Stimulated activated CD8-positive, alpha-beta memory T cell treated with anti-CD3 and anti-CD28 coated beads, Interleukin-7, amount 100 ng/mL, for 1 hour (primary cell): ENCODE measurements at regions not wholly inside any gene's neighbourhood (a gene's known extent, or its start where the extent isn't known, plus 50 kb on each side); places are given as distances from the start of the nearest gene placed in this dataset.

Experiments
- DNase-seq, 2 donors: peaks; one replicate each; pipeline ENCODE4 v3.0.0-alpha.2; 2020; ENCODE audit warnings: low read depth in 2 of 2

GRCh38 chr10:10774416-10774815 lies 243.3 kb upstream of the CELF2 start:
- DNase-seq: no peak

DNA sequence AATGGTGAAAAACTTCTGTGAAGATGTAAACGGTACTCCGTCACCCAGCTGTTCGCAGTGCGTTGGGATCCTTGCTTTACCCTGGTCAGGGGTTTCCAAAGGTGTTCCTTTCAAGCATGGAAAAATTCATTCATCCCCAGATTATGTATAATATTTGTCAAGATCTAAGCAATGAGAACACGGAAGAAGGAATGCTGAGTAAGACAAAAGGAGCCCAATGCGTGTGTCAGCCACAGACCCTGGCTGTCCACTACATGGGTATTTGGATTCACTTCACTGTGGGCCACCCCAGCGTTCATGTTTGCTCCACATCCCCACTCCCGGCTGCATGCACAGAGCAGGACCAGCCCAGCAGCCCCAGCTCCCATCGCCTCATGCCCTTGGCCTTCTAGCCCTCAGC lies 241.3 kb upstream of the CELF2 start:
- DNase-seq: no peak

DNA sequence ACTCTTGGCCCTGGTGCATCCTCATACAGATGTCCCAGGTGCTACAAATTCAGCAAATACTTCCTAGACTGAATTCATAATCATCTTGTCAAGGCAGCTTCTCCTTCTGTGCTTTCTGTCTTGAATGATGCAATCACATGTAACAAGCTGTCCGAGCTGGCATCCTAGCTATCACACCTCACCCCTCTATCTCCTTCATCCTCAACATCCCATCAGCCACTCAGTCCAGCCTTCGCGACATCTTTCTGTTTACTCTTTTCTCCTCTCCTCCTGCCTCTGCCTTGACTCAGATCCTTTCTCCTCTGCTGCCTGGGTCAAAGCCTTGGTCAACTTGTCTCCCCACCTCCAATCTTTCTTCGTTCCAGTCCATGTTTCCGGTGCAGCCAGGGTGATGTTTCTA lies 240.4 kb upstream of the CELF2 start:
- DNase-seq: no peak

GRCh38 chr10:10777723-10778122 lies 239.9 kb upstream of the CELF2 start:
- no peak for DNase-seq

GRCh38 chr10:10778959-10779358 lies 238.7 kb upstream of the CELF2 start:
- no peak for DNase-seq

- DNase-seq: no peak
Measured at GRCh38 chr10:10779511-10779910, 238.2 kb upstream of the CELF2 start.

DNA sequence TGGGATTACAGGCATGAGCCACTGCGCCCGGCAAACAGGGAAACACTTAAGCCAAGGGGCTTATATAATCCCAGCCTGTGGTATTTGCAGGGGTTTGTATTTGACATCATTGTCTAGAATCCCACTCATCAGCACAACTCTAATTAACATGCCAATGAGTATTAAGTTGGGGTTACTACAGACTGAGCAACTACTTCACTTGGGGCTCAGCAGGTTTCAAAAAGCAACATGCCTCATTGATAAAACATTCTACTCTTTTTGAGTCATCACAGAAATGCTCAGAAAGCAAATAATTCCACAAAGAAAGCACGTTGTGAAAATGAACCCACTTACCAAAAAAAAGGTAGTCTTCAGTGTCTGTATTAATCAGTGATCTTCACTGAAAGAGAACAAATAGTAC lies 236.9 kb upstream of the CELF2 start:
- no peak for DNase-seq

DNA sequence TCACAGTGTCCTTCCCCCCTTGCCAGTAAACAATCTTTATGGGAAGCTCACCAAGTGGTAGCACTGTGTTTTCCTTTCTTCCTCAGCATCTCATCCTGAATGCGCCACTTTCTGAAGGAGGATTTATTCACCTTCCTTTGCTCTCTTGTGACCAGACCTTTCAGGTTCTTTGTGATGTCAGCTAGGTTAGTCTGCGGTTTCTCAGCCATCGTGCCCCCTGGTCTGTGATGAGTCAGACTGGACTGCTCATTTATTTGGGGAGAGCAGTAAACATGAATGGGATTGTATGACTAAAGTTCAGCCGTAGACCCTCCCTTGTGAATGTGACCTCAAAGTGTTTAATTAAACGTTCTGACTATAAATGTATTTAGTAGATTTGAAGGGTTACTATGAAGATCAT lies 235.1 kb upstream of the CELF2 start:
- DNase-seq: no peak

DNA sequence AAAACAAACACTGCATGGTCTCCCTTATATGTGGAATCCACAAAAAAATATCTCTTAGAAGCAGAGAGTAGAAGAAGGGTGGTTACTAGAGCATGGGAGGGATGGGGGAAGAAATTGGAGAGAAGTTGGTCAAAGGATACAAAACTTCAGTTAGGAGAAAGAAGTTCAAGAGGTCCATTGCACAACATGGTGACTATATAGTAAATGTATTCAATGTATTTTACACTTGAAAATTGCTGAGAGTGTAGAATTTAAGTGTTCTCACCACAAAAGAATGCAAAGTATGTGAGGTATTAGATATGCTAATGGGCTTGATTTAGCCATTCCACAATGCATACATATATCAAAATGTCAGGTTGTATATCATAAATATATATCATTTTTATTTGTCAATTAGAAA lies 232.0 kb upstream of the CELF2 start:
- no peak for DNase-seq

DNA sequence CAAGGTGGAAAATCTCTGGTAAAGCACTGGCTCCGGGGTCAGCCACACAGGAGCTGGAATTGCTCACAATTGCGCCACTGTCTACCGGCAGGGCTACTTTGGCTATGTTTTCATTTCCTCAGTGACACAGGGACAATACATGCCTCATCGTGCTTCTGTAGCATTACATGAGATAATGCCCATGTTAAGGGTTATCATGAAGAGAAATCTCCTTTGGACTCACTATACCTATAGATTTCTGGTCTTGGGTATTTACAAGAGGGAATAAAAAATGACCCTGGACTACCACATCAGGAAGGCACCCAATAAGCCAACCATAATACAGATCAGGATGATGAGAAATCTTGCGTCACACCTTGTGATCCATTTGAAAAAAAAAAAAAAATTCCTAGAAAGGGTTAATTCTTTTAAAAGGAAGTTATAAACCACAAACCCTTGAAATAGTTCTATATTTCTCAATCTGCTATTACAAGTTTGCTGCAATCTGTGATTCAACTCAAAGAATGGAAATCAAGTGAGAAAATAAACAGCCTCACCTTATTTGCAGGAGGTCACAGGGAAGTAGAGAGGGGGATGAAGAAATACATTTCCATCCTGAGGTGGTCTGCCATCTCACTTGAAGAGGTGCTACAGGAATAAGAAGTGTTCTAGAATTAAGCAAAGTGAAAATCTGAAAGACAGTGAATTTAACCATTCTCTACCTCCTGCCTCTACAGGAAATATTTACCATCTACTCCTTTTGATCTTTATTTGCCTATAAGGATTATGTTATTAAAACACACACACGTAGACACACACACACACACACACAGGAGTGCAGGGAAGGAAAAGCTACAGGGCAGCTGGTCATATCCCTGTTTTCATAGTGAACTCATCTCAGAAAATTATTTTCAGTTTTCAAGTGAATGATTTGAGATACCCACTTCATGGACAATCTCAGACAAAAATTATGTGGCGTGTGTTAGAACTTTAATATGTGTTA lies 231.3 kb upstream of the CELF2 start:
- DNase-seq: no peak

DNA sequence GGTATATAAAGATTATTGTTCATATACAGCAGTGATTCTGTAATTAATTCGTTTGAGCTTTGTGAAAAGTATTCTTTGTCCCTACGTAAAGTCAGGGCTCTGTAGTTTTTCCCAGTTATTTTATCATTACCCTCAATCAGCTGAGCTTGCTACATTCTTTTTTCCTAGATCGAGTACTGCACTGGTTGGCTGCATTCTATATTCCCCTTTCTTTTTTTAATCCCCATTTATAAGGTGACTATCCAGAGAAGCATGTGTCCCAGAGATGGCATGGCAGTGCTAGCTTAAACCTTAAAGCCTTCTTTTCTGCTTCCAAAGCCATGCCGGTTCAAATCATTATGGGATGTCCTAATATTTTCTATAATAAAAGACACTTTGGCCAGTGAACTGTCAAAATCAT lies 230.1 kb upstream of the CELF2 start:
- DNase-seq: no peak

- no peak for DNase-seq
Measured at GRCh38 chr10:10788761-10789160, 228.9 kb upstream of the CELF2 start.

GRCh38 chr10:10791869-10792268 lies 225.8 kb upstream of the CELF2 start:
- DNase-seq: no peak

GRCh38 chr10:10792681-10793080 lies 225.0 kb upstream of the CELF2 start:
- no peak for DNase-seq

- DNase-seq: no peak
Measured at GRCh38 chr10:10794046-10794445, 223.6 kb upstream of the CELF2 start.

DNA sequence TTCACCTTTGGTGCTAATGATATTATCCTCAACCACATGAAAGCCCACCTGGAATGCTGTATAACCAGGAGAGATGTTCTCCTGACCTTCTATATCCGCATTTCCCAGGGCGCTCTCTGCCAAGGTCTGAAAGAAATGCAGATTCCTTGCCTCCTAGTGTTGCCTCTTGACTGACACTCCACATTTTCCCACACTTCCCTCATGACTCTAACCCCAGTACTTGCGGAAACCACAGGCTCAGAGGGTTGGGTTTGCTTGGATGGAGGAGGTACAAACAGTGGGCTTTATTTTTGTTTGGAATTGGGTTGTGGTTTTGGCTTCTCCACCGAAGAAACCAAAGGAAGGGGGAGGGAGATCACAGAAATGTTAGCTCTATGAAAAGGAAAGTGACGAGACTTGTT lies 222.9 kb upstream of the CELF2 start:
- DNase-seq: no peak

DNA sequence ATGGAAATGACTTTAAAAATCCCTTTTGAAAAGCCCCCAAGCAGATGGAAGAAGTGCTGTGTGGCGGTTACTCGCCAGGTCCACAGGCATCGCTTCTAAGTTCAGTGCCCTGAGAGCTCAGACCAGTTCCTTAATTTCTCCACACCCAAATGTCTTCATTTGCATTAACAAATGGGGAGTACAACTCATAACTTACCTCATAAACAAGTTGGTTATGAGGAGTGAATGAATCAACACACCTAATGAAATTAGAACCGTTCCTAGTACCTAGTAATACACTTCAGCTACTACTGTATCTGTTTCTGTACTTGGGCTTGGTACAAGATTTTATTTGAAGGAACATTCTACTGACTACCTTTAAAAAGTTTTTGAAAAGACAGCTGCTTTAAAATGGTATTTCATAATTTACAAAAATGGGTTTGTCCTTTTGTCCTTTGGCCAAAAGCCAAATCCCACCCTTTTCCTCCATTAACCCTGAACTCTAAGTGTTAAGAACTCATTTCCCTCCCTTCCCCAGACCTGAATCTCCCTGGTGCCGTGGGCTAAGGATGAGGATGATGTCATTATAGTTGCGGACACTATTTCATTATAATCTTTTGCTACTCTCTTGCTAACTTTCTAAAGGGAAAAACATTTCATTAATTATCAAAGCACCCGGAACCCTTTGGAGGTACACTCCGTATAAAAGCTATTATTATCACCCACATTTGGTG lies 221.5 kb upstream of the CELF2 start:
- no peak for DNase-seq

GRCh38 chr10:10796774-10797415 lies 220.8 kb upstream of the CELF2 start:
- DNase-seq: no peak

DNA sequence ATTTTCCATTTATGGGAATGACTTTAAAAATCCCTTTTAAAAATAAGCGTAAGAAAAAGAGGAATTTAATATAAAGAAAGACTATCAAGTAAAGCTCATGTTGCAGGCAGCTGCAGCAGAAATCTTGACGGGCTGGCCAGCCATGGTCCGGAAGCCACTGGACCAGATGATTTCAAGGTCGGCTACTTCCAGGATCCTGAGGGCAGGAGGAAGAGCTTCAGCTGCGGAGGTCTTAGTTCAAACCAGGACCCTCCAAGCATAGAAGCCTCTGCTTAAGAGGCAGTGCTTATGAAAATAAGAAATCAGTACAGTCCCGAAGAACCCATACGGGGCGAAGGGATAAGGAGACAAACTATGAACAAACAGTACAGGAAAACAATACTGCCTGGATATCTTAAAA lies 220.2 kb upstream of the CELF2 start:
- no peak for DNase-seq

- no peak for DNase-seq
Measured at GRCh38 chr10:10798102-10798863, 219.4 kb upstream of the CELF2 start.

DNA sequence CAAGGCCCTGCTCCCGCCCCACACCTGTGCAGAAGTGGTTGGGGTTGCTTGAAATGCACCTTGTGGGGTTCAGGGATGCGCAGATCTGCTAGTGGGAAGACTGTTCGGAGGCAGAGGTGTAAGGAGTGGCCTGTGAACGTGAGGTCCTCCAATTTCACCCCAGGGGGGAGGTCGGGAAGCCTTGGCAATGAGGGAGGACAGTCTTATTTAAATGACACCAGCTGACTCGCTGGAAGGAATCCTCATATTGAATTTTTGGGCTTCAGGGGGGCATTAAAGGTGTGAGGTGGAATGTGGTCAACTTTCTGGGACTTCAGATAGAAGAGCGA lies 218.8 kb upstream of the CELF2 start:
- DNase-seq: no peak

DNA sequence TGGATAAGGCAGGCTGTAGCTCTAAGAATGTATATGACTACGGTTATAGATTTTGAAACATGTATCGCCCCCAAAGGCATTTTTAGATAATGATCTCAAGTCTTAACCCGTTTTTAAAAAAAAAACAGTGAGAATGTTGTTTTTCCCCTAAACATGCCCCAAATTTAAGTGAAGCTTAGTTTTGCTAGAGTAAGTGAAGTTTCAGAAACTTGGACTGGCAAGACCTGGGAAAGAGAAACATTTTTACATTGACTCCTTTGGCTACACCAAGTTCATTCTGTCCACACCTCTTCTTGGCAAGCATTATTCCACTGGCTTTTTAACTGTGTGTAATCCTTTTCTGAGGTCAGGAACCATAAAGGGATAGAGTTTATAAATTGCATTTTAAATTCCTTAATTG lies 216.7 kb upstream of the CELF2 start:
- no peak for DNase-seq
